ENCODE measurements at regions not wholly inside any gene's neighbourhood (a gene's known extent, or its start where the extent isn't known, plus 50 kb on each side); places are given as distances from the start of the nearest gene placed in this dataset.
"Not testable (repeated sequence)": the region's sequence is repeated elsewhere in the genome, so short reads cannot be mapped to it uniquely, and the experiment has no call there.

DNA sequence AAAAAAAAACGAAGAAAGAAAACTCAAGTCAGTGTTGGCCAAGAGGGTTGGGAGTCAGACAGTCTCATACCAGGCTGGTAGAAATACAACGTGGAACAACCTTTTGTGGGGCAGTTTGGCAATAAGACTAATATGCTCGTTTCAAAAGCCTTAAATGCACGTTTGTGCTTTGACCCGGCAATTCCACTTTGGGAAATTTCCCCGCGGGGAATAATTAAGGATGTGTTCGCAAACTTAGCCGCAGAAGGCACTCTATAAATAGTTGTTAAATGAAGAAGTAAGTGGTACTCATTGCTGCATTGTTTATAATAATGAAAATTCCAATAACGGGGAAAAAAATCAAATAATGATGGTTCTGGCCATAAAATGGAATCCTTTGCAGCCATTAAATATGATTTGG is 664.8 kb upstream of the EEF2KMT start:
- no peaks in the 10 kb centered on the region for H3K4me1 ChIP-seq
- no peak overlapping the region for H3K27ac ChIP-seq
- H3K36me3 ChIP-seq = no peaks in the 10 kb centered on the region
- H3K4me3 ChIP-seq = no peak overlapping the region
- no peaks in the 10 kb centered on the region for H3K9me3 ChIP-seq
- intact Hi-C loops (cut with DNase I) = no loop called here
- no peak overlapping the region for H3K9ac ChIP-seq (ENCODE audit: low read depth in 2 of 2, low read length in 2 of 2)
- DNase-seq = no peak
- TF ChIP-seq, protein P1, sequence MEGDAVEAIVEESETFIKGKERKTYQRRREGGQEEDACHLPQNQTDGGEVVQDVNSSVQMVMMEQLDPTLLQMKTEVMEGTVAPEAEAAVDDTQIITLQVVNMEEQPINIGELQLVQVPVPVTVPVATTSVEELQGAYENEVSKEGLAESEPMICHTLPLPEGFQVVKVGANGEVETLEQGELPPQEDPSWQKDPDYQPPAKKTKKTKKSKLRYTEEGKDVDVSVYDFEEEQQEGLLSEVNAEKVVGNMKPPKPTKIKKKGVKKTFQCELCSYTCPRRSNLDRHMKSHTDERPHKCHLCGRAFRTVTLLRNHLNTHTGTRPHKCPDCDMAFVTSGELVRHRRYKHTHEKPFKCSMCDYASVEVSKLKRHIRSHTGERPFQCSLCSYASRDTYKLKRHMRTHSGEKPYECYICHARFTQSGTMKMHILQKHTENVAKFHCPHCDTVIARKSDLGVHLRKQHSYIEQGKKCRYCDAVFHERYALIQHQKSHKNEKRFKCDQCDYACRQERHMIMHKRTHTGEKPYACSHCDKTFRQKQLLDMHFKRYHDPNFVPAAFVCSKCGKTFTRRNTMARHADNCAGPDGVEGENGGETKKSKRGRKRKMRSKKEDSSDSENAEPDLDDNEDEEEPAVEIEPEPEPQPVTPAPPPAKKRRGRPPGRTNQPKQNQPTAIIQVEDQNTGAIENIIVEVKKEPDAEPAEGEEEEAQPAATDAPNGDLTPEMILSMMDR (IDR thresholded peaks at IDR 0.05) = no peak
- no peaks in the 10 kb centered on the region for H3K27me3 ChIP-seq

DNA sequence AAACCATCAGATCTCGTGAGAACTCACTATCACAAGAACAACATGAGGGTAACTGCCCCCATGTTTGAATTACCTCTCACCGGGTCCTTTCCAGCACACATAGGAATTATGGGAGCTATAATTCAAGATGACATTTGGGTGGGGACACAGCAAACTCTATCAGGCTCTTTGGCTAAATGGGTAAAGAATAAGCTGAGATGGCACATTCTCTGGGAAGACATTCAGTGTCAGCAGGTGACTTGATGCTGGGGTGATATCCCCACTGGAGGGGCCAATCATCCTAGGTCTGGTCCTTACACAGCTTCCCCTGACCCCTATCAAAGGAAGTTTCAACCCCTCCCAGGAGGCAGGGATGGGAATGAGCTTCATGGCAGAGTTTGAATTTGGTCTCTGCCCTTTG is 664.0 kb upstream of the EEF2KMT start:
- DNase-seq = no peak
- H3K27me3 ChIP-seq = no peaks in the 10 kb centered on the region
- H3K9me3 ChIP-seq = no peaks in the 10 kb centered on the region
- H3K9ac ChIP-seq (ENCODE audit: low read depth in 2 of 2, low read length in 2 of 2) = no peak overlapping the region
- H3K4me1 ChIP-seq = no peaks in the 10 kb centered on the region
- no peaks in the 10 kb centered on the region for H3K36me3 ChIP-seq
- no peak overlapping the region for H3K27ac ChIP-seq
- no peak overlapping the region for H3K4me3 ChIP-seq
- TF ChIP-seq, protein P1 (IDR thresholded peaks at IDR 0.05) = no peak
- intact Hi-C loops (cut with DNase I) = no loop called here

- H3K27ac ChIP-seq = no peak overlapping the region
- H3K9me3 ChIP-seq = no peaks in the 10 kb centered on the region
- DNase-seq = no peak
- H3K27me3 ChIP-seq = no peaks in the 10 kb centered on the region
- no peaks in the 10 kb centered on the region for H3K36me3 ChIP-seq
- H3K4me1 ChIP-seq = no peaks in the 10 kb centered on the region
- H3K4me3 ChIP-seq = no peak overlapping the region
- intact Hi-C loops (cut with DNase I) = no loop called here
- TF ChIP-seq, protein P1 (IDR thresholded peaks at IDR 0.05) = no peak
- no peak overlapping the region for H3K9ac ChIP-seq (ENCODE audit: low read depth in 2 of 2, low read length in 2 of 2)
Measured at GRCh38 chr16:5758281-5758680, 660.7 kb upstream of the EEF2KMT start.

- no peaks in the 10 kb centered on the region for H3K9me3 ChIP-seq
- H3K27ac ChIP-seq = no peak overlapping the region
- DNase-seq = no peak
- H3K4me1 ChIP-seq = no peaks in the 10 kb centered on the region
- intact Hi-C loops (cut with DNase I) = no loop called here
- H3K9ac ChIP-seq (ENCODE audit: low read depth in 2 of 2, low read length in 2 of 2) = no peak overlapping the region
- TF ChIP-seq, protein P1 (IDR thresholded peaks at IDR 0.05) = no peak
- no peak overlapping the region for H3K4me3 ChIP-seq
- H3K36me3 ChIP-seq = no peaks in the 10 kb centered on the region
- H3K27me3 ChIP-seq = no peaks in the 10 kb centered on the region
Measured at GRCh38 chr16:5756969-5757368, 659.4 kb upstream of the EEF2KMT start.

DNA sequence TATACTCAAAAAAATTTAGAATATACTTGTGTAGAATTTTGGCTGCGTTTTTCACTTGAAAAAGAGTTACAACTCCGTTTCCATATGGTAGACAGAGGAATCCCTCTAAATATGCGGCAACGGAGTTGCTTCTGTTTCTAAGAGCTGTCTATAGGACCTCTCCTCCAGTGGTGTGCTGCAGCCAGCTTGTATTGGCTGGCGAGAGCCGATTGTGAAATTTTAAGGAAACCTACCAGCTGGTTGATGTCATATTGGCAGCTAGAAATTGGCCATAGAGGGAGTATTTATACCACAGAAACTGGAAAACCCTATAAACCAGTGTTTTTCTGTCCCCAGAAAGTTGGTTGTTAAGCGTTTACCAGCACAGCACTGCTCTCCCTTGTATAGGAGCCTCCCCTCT is 655.8 kb upstream of the EEF2KMT start:
- no peak overlapping the region for H3K9ac ChIP-seq (ENCODE audit: low read depth in 2 of 2, low read length in 2 of 2)
- H3K36me3 ChIP-seq = no peaks in the 10 kb centered on the region
- intact Hi-C loops (cut with DNase I) = no loop called here
- no peak overlapping the region for H3K27ac ChIP-seq
- H3K4me3 ChIP-seq = no peak overlapping the region
- no peaks in the 10 kb centered on the region for H3K9me3 ChIP-seq
- H3K4me1 ChIP-seq = no peaks in the 10 kb centered on the region
- TF ChIP-seq, protein P1 (IDR thresholded peaks at IDR 0.05) = no peak
- DNase-seq = no peak
- H3K27me3 ChIP-seq = no peaks in the 10 kb centered on the region

DNA sequence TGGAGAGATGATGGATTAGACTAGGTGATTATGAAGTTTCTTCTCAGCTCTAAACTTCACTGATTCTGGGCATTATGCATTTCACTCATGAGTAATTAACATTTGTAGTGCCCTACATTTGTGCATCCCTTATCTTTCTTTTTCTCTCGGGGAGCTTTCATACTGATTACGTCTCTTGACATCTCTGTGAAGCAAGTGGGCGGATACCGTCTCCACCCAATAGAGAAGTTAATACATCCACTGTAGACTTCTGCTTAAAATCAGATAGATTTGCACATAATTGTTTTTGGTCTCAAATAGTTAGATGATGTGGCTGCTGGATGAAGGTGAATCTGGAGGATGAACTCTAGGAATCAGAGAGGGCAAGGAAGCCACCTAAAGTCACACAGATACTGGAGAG is 653.6 kb upstream of the EEF2KMT start:
- TF ChIP-seq, protein P1 (IDR thresholded peaks at IDR 0.05) = no peak
- no peak overlapping the region for H3K27ac ChIP-seq
- H3K36me3 ChIP-seq = no peaks in the 10 kb centered on the region
- H3K9ac ChIP-seq (ENCODE audit: low read depth in 2 of 2, low read length in 2 of 2) = no peak overlapping the region
- no peaks in the 10 kb centered on the region for H3K4me1 ChIP-seq
- intact Hi-C loops (cut with DNase I) = no loop called here
- H3K4me3 ChIP-seq = no peak overlapping the region
- H3K9me3 ChIP-seq = no peaks in the 10 kb centered on the region
- no peaks in the 10 kb centered on the region for H3K27me3 ChIP-seq
- no peak for DNase-seq

DNA sequence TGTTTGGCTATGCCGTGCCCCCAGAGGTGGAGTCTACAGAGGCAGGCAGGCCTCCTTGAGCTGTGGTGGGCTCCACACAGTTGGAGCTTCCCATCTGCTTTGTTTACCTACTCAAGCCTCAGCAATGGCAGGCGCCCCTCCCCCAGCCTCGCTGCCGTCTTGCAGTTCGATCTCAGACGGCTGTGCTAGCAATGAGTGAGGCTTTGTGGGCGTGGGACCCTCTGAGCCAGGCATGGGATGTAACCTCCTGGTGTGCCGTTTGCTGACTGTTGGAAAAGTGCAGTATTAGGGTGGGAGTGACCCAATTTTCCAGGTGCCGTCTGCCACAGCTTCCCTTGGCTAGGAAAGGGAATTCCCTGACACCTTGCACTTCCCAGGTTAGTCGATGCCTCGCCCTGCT is 652.8 kb upstream of the EEF2KMT start:
- H3K36me3 ChIP-seq; H3K27me3 ChIP-seq; H3K9me3 ChIP-seq; intact Hi-C loops (cut with DNase I); H3K27ac ChIP-seq; H3K9ac ChIP-seq (ENCODE audit: low read depth in 2 of 2, low read length in 2 of 2); H3K4me1 ChIP-seq; H3K4me3 ChIP-seq; DNase-seq: not testable (repeated sequence)

Data from colonic mucosa (tissue), 4 donors.